ENCODE measurements at regions not wholly inside any gene's neighbourhood (a gene's known extent, or its start where the extent isn't known, plus 50 kb on each side); places are given as distances from the start of the nearest gene placed in this dataset.
A peak's percentile ranks its signal among the peaks of the same experiment; 100 is the strongest.
"Not testable (repeated sequence)": the region's sequence is repeated elsewhere in the genome, so short reads cannot be mapped to it uniquely, and the experiment has no call there.

GRCh38 chr6:91190041-91190440 is 603.2 kb upstream of the MAP3K7 start:
- not testable (repeated sequence) for H3K27me3 Mint-ChIP-seq, ATAC-seq, H3K4me3 Mint-ChIP-seq, H3K4me1 Mint-ChIP-seq, DNase-seq, H3K27ac Mint-ChIP-seq
- H3K9me3 Mint-ChIP-seq: peaks cover 7 to 13% of the 10 kb centered on the region in 2 donors

- no peak overlapping the region for H3K27ac Mint-ChIP-seq
- H3K4me3 Mint-ChIP-seq: no peak overlapping the region
- ATAC-seq (no peak), DNase-seq (no peak)
- H3K4me1 Mint-ChIP-seq: no peaks in the 10 kb centered on the region
- no peaks in the 10 kb centered on the region for H3K27me3 Mint-ChIP-seq
- H3K9me3 Mint-ChIP-seq: peaks cover 7 to 13% of the 10 kb centered on the region in 2 donors
Measured at GRCh38 chr6:91185072-91185471, 598.2 kb upstream of the MAP3K7 start.

GRCh38 chr6:91181416-91181815 is 594.5 kb upstream of the MAP3K7 start:
- H3K4me3 Mint-ChIP-seq: no peak overlapping the region
- H3K27me3 Mint-ChIP-seq: no peaks in the 10 kb centered on the region
- no peak for DNase-seq
- H3K4me1 Mint-ChIP-seq: no peaks in the 10 kb centered on the region
- no peak for ATAC-seq
- peaks cover 0 to 8% of the 10 kb centered on the region in 2 donors for H3K9me3 Mint-ChIP-seq
- H3K27ac Mint-ChIP-seq: no peak overlapping the region

- ATAC-seq (no peak), DNase-seq (no peak)
- Mint-ChIP-seq H3K9me3 (no peaks in the 10 kb centered on the region), H3K27me3 (no peaks in the 10 kb centered on the region), H3K4me3 (no peak overlapping the region), H3K4me1 (no peaks in the 10 kb centered on the region), H3K27ac (no peak overlapping the region)
Measured at GRCh38 chr6:91173651-91174050, 586.8 kb upstream of the MAP3K7 start.

- no peaks in the 10 kb centered on the region for H3K4me1 Mint-ChIP-seq
- DNase-seq: no peak
- H3K27ac Mint-ChIP-seq: no peak overlapping the region
- H3K9me3 Mint-ChIP-seq: no peaks in the 10 kb centered on the region
- H3K27me3 Mint-ChIP-seq: no peaks in the 10 kb centered on the region
- no peak overlapping the region for H3K4me3 Mint-ChIP-seq
- ATAC-seq: no peak
Measured at GRCh38 chr6:91173186-91173585, 586.3 kb upstream of the MAP3K7 start.

GRCh38 chr6:91171754-91172462 is 585.0 kb upstream of the MAP3K7 start:
- DNase-seq (no peak), ATAC-seq (no peak)
- no peak overlapping the region for H3K4me3 Mint-ChIP-seq
- H3K4me1 Mint-ChIP-seq: no peaks in the 10 kb centered on the region
- H3K9me3 Mint-ChIP-seq: no peaks in the 10 kb centered on the region
- no peaks in the 10 kb centered on the region for H3K27me3 Mint-ChIP-seq
- peak overlapping the region in 1 of 2 donors; percentile 68 for H3K27ac Mint-ChIP-seq

- H3K4me1 Mint-ChIP-seq: no peaks in the 10 kb centered on the region
- DNase-seq (no peak), ATAC-seq (no peak)
- no peak overlapping the region for H3K27ac Mint-ChIP-seq
- H3K27me3 Mint-ChIP-seq: no peaks in the 10 kb centered on the region
- no peaks in the 10 kb centered on the region for H3K9me3 Mint-ChIP-seq
- H3K4me3 Mint-ChIP-seq: no peak overlapping the region
Measured at GRCh38 chr6:91167846-91168245, 581.0 kb upstream of the MAP3K7 start.

GRCh38 chr6:91166271-91167046 is 579.6 kb upstream of the MAP3K7 start:
- Mint-ChIP-seq H3K4me3 (no peak overlapping the region), H3K4me1 (no peaks in the 10 kb centered on the region), H3K27ac (no peak overlapping the region), H3K27me3 (no peaks in the 10 kb centered on the region), H3K9me3 (no peaks in the 10 kb centered on the region)
- ATAC-seq (no peak), DNase-seq (no peak)

GRCh38 chr6:91164105-91164504 is 577.2 kb upstream of the MAP3K7 start:
- H3K9me3 Mint-ChIP-seq: no peaks in the 10 kb centered on the region
- H3K4me1 Mint-ChIP-seq: no peaks in the 10 kb centered on the region
- no peak overlapping the region for H3K4me3 Mint-ChIP-seq
- no peak for DNase-seq
- no peaks in the 10 kb centered on the region for H3K27me3 Mint-ChIP-seq
- no peak overlapping the region for H3K27ac Mint-ChIP-seq
- no peak for ATAC-seq

GRCh38 chr6:91161246-91161645 is 574.4 kb upstream of the MAP3K7 start:
- no peak overlapping the region for H3K27ac Mint-ChIP-seq
- H3K4me1 Mint-ChIP-seq: no peaks in the 10 kb centered on the region
- ATAC-seq (no peak), DNase-seq (no peak)
- no peaks in the 10 kb centered on the region for H3K9me3 Mint-ChIP-seq
- no peak overlapping the region for H3K4me3 Mint-ChIP-seq
- H3K27me3 Mint-ChIP-seq: no peaks in the 10 kb centered on the region

- no peaks in the 10 kb centered on the region for H3K9me3 Mint-ChIP-seq
- DNase-seq (no peak), ATAC-seq (no peak)
- H3K4me3 Mint-ChIP-seq: no peak overlapping the region
- no peaks in the 10 kb centered on the region for H3K4me1 Mint-ChIP-seq
- peak overlapping the region in 1 of 2 donors; percentile 50 for H3K27ac Mint-ChIP-seq
- H3K27me3 Mint-ChIP-seq: no peaks in the 10 kb centered on the region
Measured at GRCh38 chr6:91155129-91155785, 568.4 kb upstream of the MAP3K7 start.

- no peak for ATAC-seq
- no peak overlapping the region for H3K4me3 Mint-ChIP-seq
- H3K4me1 Mint-ChIP-seq: no peaks in the 10 kb centered on the region
- no peak for DNase-seq
- no peaks in the 10 kb centered on the region for H3K9me3 Mint-ChIP-seq
- H3K27me3 Mint-ChIP-seq: no peaks in the 10 kb centered on the region
- H3K27ac Mint-ChIP-seq: peak overlapping the region in 1 of 2 donors; percentile 29
Measured at GRCh38 chr6:91152824-91153223, 566.0 kb upstream of the MAP3K7 start.

- no peak for DNase-seq
- no peaks in the 10 kb centered on the region for H3K4me1 Mint-ChIP-seq
- ATAC-seq: no peak
Measured at GRCh38 chr6:91149956-91150705, 563.3 kb upstream of the MAP3K7 start.

GRCh38 chr6:91149246-91149955 is 562.5 kb upstream of the MAP3K7 start:
- Mint-ChIP-seq H3K4me3 (no peak overlapping the region), H3K27me3 (no peaks in the 10 kb centered on the region), H3K27ac (no peak overlapping the region), H3K4me1 (no peaks in the 10 kb centered on the region), H3K9me3 (no peaks in the 10 kb centered on the region)
- DNase-seq: no peak
- no peak for ATAC-seq

More at GRCh38 chr6:91149956-91150705, 563.3 kb upstream of the MAP3K7 start:
- Mint-ChIP-seq H3K27ac (no peak overlapping the region), H3K27me3 (no peaks in the 10 kb centered on the region), H3K4me3 (no peak overlapping the region), H3K9me3 (no peaks in the 10 kb centered on the region)

GRCh38 chr6:91144126-91144525 is 557.3 kb upstream of the MAP3K7 start:
- no peaks in the 10 kb centered on the region for H3K4me1 Mint-ChIP-seq
- peaks cover 9% of the 10 kb centered on the region for H3K27me3 Mint-ChIP-seq
- H3K9me3 Mint-ChIP-seq: no peaks in the 10 kb centered on the region
- ATAC-seq (no peak), DNase-seq (no peak)
- H3K4me3 Mint-ChIP-seq: no peak overlapping the region
- H3K27ac Mint-ChIP-seq: no peak overlapping the region

Data from stimulated activated naive CD8-positive, alpha-beta T cell treated with anti-CD3 and anti-CD28 coated beads, Interleukin-15, amount 100 ng/mL, for 72 hours (primary cell).